ENCODE measurements at regions not wholly inside any gene's neighbourhood (a gene's known extent, or its start where the extent isn't known, plus 50 kb on each side); places are given as distances from the start of the nearest gene placed in this dataset.

DNA sequence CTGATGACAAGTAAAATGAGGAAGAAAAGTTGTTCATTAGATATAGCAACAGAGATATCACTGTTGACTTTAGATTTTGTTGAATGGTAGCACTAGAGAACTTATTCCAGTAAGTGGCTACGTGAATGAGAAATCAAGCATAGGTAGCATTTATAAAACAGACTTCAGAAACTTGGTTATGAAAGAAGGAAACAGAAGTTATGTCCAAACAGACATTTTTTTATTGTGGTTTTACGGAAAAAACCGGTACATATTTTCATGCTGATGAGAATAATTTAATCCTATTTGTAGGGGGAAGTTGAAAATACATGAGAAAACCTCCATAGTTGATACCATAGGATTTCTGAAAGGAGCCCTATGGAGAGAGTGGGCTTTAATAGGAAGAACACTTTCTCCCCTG lies 325.7 kb upstream of the SLC10A2 start:
- no peak overlapping the region for H3K4me3 ChIP-seq (replicated peaks in 1 of 3)
- TF ChIP-seq POLR2A (IDR thresholded peaks at IDR 0.05): no peak
- TF ChIP-seq, protein P1, sequence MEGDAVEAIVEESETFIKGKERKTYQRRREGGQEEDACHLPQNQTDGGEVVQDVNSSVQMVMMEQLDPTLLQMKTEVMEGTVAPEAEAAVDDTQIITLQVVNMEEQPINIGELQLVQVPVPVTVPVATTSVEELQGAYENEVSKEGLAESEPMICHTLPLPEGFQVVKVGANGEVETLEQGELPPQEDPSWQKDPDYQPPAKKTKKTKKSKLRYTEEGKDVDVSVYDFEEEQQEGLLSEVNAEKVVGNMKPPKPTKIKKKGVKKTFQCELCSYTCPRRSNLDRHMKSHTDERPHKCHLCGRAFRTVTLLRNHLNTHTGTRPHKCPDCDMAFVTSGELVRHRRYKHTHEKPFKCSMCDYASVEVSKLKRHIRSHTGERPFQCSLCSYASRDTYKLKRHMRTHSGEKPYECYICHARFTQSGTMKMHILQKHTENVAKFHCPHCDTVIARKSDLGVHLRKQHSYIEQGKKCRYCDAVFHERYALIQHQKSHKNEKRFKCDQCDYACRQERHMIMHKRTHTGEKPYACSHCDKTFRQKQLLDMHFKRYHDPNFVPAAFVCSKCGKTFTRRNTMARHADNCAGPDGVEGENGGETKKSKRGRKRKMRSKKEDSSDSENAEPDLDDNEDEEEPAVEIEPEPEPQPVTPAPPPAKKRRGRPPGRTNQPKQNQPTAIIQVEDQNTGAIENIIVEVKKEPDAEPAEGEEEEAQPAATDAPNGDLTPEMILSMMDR (IDR thresholded peaks at IDR 0.05): no peak
- intact Hi-C loops (cut with DNase I): no loop called here
- no peaks in the 10 kb centered on the region for H3K9me3 ChIP-seq
- no peaks in the 10 kb centered on the region for H3K27me3 ChIP-seq
- no peaks in the 10 kb centered on the region for H3K4me1 ChIP-seq
- H3K36me3 ChIP-seq: no peaks in the 10 kb centered on the region
- no peak overlapping the region for H3K27ac ChIP-seq
- DNase-seq: no peak
- 76 to 80% methylated on average over 3 of the region's 3 CpGs for WGBS, 2 donors

DNA sequence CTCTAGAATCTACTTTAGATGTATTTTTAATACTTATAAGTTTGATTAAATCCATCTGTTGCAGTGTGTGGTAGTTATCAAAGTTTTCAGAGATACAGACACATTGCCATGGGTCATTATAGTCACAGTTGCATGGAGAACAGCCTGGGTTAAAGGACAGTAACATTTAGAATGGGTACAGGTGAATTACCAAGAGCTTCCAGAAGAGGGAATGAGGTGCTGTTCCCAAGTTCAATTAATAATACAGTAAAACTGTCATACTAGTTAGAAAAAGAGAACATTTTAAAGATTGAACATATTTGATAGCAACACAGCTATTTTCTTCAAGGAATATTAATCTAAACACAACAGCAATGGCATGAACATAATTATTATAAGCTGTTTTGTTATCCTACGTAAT lies 322.6 kb upstream of the SLC10A2 start:
- no peak overlapping the region for H3K4me3 ChIP-seq (replicated peaks in 1 of 3)
- no peaks in the 10 kb centered on the region for H3K4me1 ChIP-seq
- no peak overlapping the region for H3K27ac ChIP-seq
- intact Hi-C loops (cut with DNase I): no loop called here
- DNase-seq: no peak
- no peaks in the 10 kb centered on the region for H3K36me3 ChIP-seq
- H3K27me3 ChIP-seq: no peaks in the 10 kb centered on the region
- 74 to 77% methylated on average over 1 of the region's 1 CpG for WGBS, 2 donors
- no peak for TF ChIP-seq POLR2A (IDR thresholded peaks at IDR 0.05)
- TF ChIP-seq, protein P1 (IDR thresholded peaks at IDR 0.05): no peak
- no peaks in the 10 kb centered on the region for H3K9me3 ChIP-seq

DNA sequence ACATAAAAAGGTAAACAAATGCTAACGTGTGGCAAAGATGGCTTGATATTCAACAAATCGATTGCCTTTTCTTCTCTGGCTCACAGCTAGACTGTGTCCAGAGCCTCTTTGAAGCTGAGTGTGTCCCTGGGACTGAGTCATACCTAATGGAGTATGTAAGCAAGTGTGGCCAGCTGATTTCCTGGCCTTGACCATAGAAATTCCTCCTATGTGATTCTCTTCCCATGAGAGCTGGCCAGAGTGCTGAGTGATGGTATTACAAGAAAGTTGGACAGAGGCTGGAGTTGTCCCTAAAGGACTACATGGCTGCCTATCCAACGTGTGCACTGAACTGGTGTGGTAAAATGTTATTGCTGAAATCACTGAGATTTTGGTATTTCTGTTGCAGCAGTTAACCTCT lies 320.1 kb upstream of the SLC10A2 start:
- Histone ChIP-seq H3K36me3 (no peaks in the 10 kb centered on the region), H3K4me1 (no peaks in the 10 kb centered on the region), H3K9me3 (no peaks in the 10 kb centered on the region), H3K4me3 (replicated peaks in 1 of 3) (no peak overlapping the region), H3K27ac (no peak overlapping the region), H3K27me3 (no peaks in the 10 kb centered on the region)
- 56 to 75% methylated on average over 3 of the region's 3 CpGs for WGBS, 2 donors
- intact Hi-C loops (cut with DNase I): no loop called here
- DNase-seq: no peak
- TF ChIP-seq POLR2A (IDR thresholded peaks at IDR 0.05): no peak
- TF ChIP-seq, protein P1 (IDR thresholded peaks at IDR 0.05): no peak

DNA sequence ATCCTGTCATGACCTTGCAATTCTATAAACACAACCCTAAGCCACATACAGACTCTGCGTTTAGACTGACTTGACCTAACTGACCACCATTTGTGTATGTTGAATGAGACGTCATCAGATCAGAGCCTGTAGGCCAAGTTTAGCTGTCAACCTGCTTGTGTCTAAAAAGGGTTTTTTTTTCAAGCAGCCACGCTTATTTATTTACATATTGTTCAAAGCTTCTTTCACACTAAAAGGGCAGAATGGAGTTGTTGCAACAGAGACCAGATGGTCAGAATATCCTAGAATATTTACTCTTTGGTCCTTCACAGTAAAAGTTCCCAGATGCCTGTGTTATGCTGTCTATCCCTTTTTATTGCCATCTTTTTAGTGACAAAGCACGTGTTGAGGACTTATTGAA lies 307.7 kb upstream of the SLC10A2 start:
- H3K27me3 ChIP-seq: no peaks in the 10 kb centered on the region
- WGBS, 2 donors: 81 to 86% methylated on average over 4 of the region's 4 CpGs

DNA sequence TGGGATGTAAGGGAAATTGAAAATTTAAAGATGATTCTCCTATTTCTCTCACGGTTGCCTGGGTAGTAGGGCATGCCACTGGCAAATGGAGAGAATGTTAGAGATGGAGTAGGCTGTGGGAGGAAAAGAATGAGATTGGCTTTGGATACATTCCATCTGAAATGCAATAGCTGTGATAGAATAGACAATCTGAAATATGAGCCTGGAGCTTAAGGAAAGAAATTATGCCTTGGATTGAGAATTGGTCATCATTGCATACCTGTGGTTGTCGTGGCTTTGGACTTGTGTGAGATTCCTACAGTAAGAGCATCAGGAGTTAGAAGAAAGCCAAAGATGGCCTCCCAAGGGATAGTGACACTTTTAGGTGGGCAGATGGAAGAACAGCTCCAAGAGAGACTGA lies 305.1 kb upstream of the SLC10A2 start:
- Histone ChIP-seq H3K4me1 (no peaks in the 10 kb centered on the region), H3K36me3 (no peaks in the 10 kb centered on the region), H3K27me3 (no peaks in the 10 kb centered on the region), H3K4me3 (replicated peaks in 1 of 3) (no peak overlapping the region), H3K27ac (no peak overlapping the region), H3K9me3 (no peaks in the 10 kb centered on the region)
- WGBS, 2 donors: 76 to 81% methylated on average over 2 of the region's 2 CpGs
- TF ChIP-seq, protein P1 (IDR thresholded peaks at IDR 0.05): no peak
- intact Hi-C loops (cut with DNase I): no loop called here
- DNase-seq: no peak

More for the DNA sequence above, 307.7 kb upstream of the SLC10A2 start:
- Histone ChIP-seq H3K4me1 (no peaks in the 10 kb centered on the region), H3K9me3 (no peaks in the 10 kb centered on the region), H3K27ac (no peak overlapping the region), H3K36me3 (no peaks in the 10 kb centered on the region), H3K4me3 (replicated peaks in 1 of 3) (no peak overlapping the region)
- no peak for DNase-seq
- no peak for TF ChIP-seq POLR2A (IDR thresholded peaks at IDR 0.05)
- TF ChIP-seq, protein P1 (IDR thresholded peaks at IDR 0.05): no peak
- intact Hi-C loops (cut with DNase I): no loop called here

Measured in thyroid gland (tissue), 4 donors.